ENCODE measurements at regions not wholly inside any gene's neighbourhood (a gene's known extent, or its start where the extent isn't known, plus 50 kb on each side); places are given as distances from the start of the nearest gene placed in this dataset.
"Not testable (repeated sequence)": the region's sequence is repeated elsewhere in the genome, so short reads cannot be mapped to it uniquely, and the experiment has no call there.

- no peak for DNase-seq
These were observed 747.1 kb upstream of the ADGRB3 start for GRCh38 chr6:67887747-67888545.

DNA sequence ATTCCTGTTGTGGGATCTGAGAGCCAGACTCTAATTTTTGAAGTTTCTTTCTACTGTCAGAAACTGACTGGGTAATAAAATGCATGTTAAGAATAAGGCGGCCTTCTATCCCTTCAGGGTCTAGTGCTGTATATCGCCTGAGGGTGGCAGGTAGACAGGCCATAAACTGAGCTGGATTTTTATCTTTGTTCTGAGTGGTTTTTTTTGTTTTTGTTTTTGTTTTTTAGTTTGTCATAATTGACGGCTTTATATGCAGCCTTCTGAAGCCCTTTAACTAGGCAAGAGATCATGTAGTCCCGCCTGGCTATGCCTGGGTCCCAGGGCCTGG, 747.7 kb upstream of the ADGRB3 start:
- no peak for DNase-seq

DNA sequence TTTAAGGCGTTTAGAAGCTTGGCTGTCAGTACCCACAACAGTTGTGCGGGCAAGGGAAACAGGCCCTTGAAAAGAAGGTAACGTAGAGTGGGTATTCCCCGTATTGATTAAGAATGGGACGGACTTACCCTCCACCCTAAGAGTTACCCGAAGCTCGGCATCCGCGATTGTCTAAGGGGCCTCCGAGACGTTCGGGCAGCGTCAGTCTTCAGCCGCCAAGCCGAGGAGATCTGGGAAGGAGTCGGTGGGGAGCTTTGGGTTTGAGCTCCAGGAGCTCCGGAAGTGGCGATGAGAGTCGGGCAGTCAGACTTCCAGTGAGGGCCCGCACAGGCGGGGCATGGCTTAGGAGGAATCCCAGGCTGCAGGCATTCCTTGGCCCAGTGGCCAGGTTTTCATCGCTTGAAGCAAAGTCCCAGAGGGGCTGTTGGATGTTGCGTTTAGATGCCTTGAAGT, 748.2 kb upstream of the ADGRB3 start:
- DNase-seq: no peak

- no peak for DNase-seq
These were observed 748.9 kb upstream of the ADGRB3 start for GRCh38 chr6:67886036-67886707.

DNA sequence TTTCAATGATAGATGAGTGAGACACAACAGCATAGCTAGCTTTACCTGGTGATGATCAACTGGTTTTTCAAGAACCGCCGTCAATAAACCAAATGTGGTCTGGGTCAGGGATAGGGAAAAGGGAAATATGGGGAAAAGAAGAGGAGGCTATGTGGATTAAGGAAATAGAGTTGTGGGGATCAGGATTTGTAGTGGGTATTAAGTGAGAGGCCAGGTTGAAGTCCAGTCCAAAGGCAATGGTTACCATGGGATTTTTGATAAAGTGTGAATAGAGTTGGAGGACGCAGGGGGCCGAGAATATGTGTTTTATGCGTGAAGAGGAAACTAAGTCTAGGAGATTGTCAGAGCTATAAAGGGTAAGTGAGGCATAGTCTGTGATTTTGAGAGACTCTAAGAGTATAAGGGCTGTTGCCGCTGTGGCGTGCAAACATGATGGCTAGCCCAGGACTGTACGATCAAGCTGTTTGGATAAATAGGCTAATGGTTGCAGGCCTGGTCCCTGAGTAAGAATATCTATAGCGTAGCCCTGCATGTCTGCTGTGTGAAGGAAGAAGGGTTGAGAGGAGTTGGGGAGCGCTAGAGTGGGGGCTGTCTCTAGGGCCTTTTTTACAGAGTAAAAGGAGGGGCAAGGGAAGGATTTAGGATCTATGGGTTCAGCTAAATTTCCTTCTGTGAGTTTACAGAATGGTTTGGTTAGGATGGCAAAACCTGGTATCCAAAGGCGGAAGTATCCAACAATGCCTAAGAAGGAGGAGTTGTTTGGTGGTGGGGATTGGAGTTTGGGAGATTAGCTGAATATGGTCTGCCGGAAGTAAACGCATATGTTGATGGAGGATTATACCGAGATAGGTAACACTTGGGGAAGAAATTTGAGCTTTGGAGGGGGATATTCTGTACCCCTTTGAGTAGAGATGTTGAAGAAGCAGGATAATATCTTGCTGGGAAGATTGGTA, 749.7 kb upstream of the ADGRB3 start:
- DNase-seq: no peak

- DNase-seq: no peak
These were observed 750.6 kb upstream of the ADGRB3 start for GRCh38 chr6:67884442-67884841.

DNA sequence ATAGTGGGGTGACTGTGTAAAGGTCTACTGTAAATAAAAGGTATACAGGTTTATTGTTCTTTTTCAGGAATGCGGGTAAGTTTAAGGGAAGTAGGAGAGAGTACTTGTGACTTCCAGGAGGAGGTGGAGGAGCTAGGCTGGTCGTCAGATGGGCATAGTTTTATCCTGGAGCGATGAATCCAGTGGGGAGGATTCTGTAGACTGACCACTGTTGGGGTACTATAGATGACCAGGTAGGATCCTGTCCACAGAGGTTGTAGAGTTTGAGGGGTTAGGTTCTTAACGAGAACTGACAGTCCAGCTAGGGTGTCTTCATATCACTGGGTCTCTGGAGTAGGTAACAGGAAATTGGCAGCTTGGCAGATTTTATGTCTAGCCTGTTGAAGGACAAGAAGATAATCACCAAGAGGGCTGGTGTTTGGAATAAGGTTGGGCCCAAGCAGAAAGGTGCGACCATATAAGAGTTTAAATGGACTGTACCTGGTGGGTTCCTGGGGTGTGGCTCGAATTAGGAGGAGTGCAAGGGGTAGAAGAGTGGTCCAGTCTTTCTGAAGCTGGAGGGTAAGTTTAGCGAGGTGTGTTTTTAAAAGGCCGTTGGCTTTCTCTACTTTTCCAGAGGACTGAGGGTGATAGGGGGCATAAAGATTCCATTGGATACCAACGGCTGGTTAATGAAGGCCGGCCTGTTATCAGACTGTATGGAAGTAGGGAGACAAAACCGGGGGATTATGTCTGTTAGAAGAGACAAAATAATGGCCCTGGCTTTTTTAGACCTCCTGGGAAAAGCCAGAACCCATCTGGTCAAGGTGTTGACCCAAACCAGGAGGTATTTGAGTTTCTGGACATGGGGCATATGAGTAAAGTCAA, 751.3 kb upstream of the ADGRB3 start:
- DNase-seq: no peak

DNA sequence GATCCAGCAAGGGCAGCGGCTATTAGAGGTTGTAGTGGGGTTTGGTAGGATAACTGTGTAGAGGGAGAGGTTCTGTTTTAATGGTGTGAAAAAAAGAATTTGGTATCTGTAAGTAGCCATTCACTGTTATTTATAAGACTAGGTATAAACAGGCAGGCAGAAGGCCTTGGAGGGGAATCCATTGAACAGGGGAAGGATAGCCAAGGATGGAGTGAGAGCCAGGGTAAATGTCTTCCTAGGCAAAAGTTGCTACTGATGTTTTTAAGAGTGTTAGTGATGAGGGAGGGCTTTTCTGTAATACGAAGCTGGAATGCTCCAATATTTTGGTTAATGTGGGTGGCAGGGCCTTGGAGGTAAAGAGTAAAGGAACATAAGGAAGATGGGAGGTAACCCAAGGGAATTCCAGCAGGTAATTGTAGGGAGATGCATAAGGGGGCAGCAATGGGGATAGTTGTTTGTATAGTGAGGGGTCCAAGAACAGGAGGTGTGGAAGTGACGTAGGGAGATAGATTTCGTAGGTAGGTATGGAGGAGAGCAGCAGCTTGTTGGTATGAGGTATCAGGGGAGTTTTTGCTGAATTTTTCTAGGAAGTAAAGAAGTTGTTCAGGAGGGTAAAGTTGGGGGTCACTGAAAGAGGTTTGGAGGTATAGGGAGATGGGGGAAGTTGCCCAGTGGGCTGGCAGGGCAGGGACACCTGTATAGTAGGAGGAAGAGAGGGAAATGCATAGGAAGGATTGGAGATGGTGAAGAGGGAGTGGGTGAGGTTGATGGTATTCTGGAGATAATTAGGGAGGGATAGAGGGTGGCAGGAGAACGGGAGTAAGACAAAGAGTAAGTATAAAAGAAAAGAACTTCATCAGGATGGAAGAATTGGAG, 752.4 kb upstream of the ADGRB3 start:
- no peak for DNase-seq

- no peak for DNase-seq
These were observed 753.4 kb upstream of the ADGRB3 start for GRCh38 chr6:67881706-67882065.

DNA sequence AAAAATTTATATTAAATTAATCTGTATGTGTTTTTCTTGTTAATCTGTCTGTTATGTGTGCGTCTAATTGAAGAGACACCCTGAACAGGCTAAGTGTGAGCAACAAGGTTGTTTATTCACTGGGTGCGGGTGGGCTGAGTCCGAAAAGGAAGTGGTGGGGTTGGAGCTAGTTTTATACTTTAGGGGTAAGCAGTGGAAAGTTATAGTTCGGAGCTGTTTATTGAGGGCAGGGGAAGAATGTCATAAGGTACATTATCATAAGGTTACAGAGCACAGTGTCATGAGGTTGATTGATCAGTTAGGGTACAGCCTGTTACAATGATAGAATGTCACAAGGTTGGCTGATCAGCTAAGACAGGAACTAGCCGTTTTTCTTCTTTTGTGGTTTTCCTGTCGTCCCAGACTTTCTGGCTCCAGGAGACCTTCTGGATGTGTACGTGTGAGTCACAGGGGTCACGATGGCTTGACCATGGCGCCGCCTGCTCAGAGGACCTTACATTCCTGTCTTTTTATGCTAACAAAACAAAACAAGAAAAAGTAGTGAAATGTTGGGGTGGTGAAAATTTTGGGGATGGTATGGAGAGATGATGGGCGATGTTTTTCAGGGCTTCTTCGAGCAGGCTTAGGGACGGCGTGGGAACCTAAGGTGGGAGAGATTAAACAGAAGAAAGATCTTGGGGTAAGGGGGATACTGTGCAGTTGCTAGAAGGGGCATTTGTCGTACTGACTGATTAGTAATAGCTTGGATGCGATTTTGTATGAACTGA, 754.0 kb upstream of the ADGRB3 start:
- DNase-seq: no peak

DNA sequence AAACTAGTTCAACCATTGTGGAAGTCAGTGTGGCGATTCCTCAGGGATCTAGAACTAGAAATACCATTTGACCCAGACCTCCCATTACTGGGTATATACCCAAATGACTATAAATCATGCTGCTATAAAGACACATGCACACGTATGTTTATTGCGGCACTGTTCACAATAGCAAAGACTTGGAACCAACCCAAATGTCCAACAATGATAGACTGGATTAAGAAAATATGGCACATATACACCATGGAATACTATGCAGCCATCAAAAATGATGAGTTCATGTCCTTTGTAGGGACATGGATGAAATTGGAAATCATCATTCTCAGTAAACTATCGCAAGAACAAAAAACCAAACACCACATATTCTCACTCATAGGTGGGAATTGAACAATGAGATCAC, 754.7 kb upstream of the ADGRB3 start:
- not testable (repeated sequence) for DNase-seq

DNA sequence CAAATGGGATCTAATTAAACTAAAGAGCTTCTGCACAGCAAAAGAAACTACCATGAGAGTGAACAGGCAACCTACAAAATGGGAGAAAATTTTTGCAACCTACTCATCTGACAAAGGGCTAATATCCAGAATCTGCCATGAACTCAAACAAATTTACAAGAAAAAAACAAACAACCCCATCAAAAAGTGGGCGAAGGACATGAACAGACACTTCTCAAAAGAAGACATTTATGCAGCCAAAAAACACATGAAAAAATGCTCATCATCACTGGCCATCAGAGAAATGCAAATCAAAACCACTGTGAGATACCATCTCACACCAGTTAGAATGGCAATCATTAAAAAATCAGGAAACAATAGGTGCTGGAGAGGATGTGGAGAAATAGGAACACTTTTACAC, 755.2 kb upstream of the ADGRB3 start:
- not testable (repeated sequence) for DNase-seq

DNA sequence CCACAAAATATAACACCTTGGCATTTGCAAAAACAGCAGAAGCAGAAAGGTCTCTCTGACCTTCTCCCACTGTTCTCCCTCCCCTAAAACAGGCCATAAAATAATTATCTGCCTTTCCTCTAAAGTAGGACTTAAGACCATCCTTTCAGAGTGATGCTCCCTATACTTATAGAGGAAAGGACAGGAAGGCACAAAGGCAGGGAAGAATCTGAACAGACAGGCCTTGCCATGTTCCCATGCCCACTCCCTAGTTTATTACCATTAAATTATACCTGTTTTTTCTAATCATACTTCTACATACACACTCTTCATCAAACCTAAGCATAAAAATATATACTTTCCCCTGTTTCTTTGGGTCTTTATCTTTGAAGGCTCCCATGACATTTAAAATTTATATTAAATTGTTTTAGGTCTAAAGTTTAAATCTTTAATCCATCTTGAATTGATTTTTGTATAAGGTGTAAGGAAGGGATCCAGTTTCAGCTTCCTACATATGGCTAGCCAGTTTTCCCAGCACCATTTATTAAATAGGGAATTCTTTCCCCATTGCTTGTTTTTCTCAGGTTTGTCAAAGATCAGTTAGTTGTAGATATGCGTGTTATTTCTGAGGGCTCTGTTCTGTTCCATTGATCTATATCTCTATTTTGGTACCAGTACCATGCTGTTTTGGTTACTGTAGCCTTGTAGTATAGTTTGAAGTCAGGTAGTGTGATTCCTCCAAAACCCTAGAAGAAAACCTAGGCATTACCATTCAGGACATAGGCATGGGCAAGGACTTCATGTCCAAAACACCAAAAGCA, 755.8 kb upstream of the ADGRB3 start:
- DNase-seq: not testable (repeated sequence)

- DNase-seq: not testable (repeated sequence)
These were observed 756.9 kb upstream of the ADGRB3 start for GRCh38 chr6:67878216-67878615.

GRCh38 chr6:67877288-67877687, 757.8 kb upstream of the ADGRB3 start:
- no peak for DNase-seq

DNA sequence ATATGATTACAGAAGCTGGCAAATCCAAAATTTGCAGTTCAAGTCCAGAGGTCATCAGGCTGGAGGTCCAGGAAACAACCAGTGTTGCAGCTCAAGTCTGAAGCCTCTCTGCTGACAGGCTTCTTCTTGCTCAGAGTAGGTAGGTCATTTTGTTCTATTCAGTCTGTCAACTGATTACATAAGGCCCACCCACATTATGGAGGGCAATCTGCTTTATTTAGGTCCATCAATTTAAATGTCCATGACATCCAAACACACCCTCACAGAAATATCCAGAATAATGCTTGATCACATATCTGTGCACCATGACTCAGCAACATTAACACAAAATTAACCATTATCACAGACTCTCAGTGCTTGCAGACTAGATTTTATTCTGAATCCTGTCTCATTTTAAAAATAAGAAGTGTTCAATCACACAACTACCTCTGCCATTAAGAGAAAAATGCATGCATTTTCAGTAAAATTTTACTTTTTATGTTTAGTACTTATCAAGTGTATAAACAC, 759.2 kb upstream of the ADGRB3 start:
- DNase-seq: no peak

DNA sequence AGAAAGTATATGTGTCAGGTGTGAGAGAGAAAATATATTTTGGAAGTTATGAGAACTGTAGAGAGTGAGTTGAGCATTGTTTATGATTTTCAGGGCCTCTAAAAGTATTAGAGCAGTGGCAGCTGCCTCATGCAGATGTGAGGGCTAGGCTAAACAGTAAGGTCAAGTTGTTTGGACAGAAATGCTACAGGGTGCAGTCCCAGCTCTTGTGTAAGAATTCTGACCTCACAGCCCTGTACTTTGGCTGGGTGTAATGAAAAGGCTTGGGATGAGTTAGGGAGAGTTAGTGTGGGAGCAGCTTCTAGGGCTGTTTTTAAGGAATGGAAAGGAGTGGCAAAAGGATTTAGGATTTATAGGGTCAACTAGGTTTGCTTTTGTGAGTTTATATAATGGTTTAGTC, 764.8 kb upstream of the ADGRB3 start:
- DNase-seq: no peak

DNA sequence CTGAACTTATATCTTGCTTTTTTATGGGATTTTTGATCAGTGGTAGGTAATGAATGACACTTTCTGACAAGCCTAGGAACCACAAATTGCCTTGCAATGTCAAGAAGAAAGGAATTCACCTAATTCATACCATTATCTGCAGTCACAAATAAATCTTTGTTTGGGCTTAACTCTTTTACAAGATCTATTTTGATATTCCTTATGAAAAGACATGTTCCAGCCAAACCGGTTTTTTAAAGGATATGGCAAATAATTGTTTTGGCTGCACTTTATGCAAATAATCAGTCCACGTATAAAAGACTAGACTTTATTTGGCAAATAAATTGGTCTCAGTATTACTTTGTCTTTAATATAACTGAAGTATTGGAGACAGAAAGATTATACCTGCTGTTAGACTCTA, 771.7 kb upstream of the ADGRB3 start:
- no peak for DNase-seq

DNA sequence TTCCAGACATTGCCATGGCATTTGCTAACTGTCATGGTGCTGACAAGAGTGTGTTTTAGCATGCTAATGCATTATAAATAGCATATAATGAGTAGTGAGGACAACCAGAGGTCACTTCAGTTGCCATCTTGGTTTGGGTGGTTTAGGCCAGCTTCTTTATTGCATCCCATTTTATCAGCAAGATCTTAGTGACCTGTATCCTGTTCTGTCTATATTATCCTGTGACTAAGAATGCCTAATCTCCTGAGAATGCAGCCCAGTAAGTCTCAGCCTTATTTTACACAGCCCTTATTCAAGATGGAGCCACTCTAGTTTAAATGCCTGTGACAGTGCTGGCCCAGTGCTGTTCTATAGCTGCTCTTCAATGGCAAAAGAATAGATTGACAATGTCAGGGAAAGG, 781.0 kb upstream of the ADGRB3 start:
- no peak for DNase-seq

GRCh38 chr6:67839818-67840217, 795.3 kb upstream of the ADGRB3 start:
- no peak for DNase-seq

Data from CD4-positive, alpha-beta T cell treated with Interleukin-6 for 4 hours (primary cell).